Transverse colon (tissue), 4 donors: ENCODE measurements at regions not wholly inside any gene's neighbourhood (a gene's known extent, or its start where the extent isn't known, plus 50 kb on each side); places are given as distances from the start of the nearest gene placed in this dataset.

ENCODE experiments used
- DNase-seq: peaks from one replicate; pipeline ENCODE4 v3.0.0-alpha.2; 2019
- H3K27ac ChIP-seq, 4 donors: fragments of 200-600 bp; sonication (generic); 2 replicates each; pipeline ENCODE4 v1.5.1; 2016 to 2018; ENCODE audit warnings: inconsistent platforms in 4 of 4
- H3K27me3 ChIP-seq: fragments of 200-600 bp; sonication (generic); 2 replicates; pipeline ENCODE4 v1.5.1; 2017; ENCODE audit warnings: inconsistent platforms
- H3K36me3 ChIP-seq, 4 donors: fragments of 200-600 bp; sonication (generic); 2 replicates each; pipeline ENCODE4 v1.5.1; 2017 to 2019; ENCODE audit warnings: inconsistent platforms in 4 of 4
- H3K4me1 ChIP-seq, 4 donors: fragments of 200-600 bp; sonication (generic); 2 replicates each; pipeline ENCODE4 v1.5.1; 2017 to 2020; ENCODE audit warnings: inconsistent platforms in 4 of 4
- H3K4me3 ChIP-seq, 4 donors: fragments of 200-600 bp; sonication (generic); 1 replicate in 1 of 4; 2 replicates in 3 of 4; pipeline versions ENCODE4 v1.5.1 to v1.6.1; 2017 to 2019; ENCODE audit warnings: inconsistent platforms in 4 of 4
- H3K9me3 ChIP-seq, 2 donors: fragments of 200-600 bp; sonication (generic); 2 replicates each; pipeline ENCODE4 v1.5.1; 2017 to 2019; ENCODE audit warnings: inconsistent platforms in 2 of 2
- EP300 ChIP-seq: sonication (generic); formaldehyde crosslinking; IDR thresholded peaks from one replicate; pipeline ENCODE4 v1.6.1; 2017; ENCODE audit warnings: antibody characterized with exemption, low read depth
- POLR2A ChIP-seq: fragments of 450-650 bp; IDR thresholded peaks from one replicate; pipeline ENCODE4 v1.6.1; 2016; ENCODE audit warnings: antibody characterized with exemption, mild to moderate bottlenecking, moderate library complexity
- POLR2AphosphoS5 ChIP-seq, 3 donors: sonication (generic); formaldehyde crosslinking; IDR thresholded peaks; one replicate each; pipeline ENCODE4 v1.6.1; 2016; ENCODE audit warnings: antibody characterized with exemption in 3 of 3
- WGBS, 2 donors: methylation state at CpG; one replicate each; pipeline ENCODE4 v1.1.5; 2018; ENCODE audit warnings: low coverage in 1 of 2; 5-methylcytosine and 5-hydroxymethylcytosine counted together
- in situ Hi-C, 4 donors: fragments of 200-750 bp; cut with MboI; loops; one replicate each; pipeline versions ENCODE4 v1.15.0 to v1.15.1; 2017; ENCODE audit warnings: low sequenced_read_pairs in 3 of 4, low pct_ligation_motif_present in 1 of 4, low pct_unique_long_range_greater_than_20kb in 1 of 4
- intact Hi-C: fragments of 100-400 bp; cut with DNase I; formaldehyde crosslinking; loops from one replicate; pipeline ENCODE4 v1.15.1; 2023; ENCODE audit warnings: low total_unique reads
- TF ChIP-seq, protein P1 (sequence below), 5 experiments: fragments of 200-600 bp in 3 of 5; fragments of 450-650 bp in 2 of 5; sonication (generic) in 3 of 5; IDR thresholded peaks; 1 replicate in 2 of 5; 2 replicates in 3 of 5; pipeline ENCODE4 v1.5.1; 2016 to 2017; ENCODE audit warnings: antibody characterized with exemption in 5 of 5, inconsistent platforms in 3 of 5, mild to moderate bottlenecking in 2 of 5, moderate library complexity in 1 of 5

DNA sequence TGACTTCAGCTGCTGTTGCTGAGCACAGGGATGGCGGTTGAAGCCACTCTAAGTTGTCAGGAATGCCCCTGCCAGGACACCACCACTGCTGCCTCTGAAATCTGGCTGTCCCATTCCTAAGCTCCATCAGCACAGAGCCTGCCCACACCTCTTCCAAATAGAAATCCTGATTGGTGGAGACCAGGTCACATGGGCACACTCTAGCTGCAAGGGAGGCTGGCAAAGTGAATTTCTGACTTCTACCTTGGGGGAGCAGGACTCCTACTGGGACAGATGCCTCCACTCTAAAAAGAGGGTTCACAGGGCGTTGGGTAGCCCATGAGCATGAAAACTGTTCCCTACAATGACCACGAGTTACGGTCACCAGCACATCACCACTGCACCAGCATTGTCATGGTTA, 83.8 kb upstream of the TARDBP start:
- H3K4me3 ChIP-seq, result no peak overlapping the region
- no peaks in the 10 kb centered on the region for H3K27me3 ChIP-seq
- no peak overlapping the region for H3K27ac ChIP-seq
- TF ChIP-seq POLR2A, result no peak
- TF ChIP-seq, protein P1, sequence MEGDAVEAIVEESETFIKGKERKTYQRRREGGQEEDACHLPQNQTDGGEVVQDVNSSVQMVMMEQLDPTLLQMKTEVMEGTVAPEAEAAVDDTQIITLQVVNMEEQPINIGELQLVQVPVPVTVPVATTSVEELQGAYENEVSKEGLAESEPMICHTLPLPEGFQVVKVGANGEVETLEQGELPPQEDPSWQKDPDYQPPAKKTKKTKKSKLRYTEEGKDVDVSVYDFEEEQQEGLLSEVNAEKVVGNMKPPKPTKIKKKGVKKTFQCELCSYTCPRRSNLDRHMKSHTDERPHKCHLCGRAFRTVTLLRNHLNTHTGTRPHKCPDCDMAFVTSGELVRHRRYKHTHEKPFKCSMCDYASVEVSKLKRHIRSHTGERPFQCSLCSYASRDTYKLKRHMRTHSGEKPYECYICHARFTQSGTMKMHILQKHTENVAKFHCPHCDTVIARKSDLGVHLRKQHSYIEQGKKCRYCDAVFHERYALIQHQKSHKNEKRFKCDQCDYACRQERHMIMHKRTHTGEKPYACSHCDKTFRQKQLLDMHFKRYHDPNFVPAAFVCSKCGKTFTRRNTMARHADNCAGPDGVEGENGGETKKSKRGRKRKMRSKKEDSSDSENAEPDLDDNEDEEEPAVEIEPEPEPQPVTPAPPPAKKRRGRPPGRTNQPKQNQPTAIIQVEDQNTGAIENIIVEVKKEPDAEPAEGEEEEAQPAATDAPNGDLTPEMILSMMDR (IDR thresholded peaks at IDR 0.05), result no peak
- TF ChIP-seq POLR2AphosphoS5 (IDR thresholded peaks at IDR 0.05), result no peak
- TF ChIP-seq EP300, result no peak
- H3K36me3 ChIP-seq, result no peaks in the 10 kb centered on the region
- DNase-seq, result no peak
- intact Hi-C loops, result no loop called here
- H3K4me1 ChIP-seq, result no peaks in the 10 kb centered on the region
- in situ Hi-C loops, result no loop called here
- WGBS, 2 donors, result 89% methylated on average over 4 of the region's 4 CpGs; no CpG with 5 or more reads in 1 of the 2 donors
- H3K9me3 ChIP-seq, result peaks cover 0 to 7% of the 10 kb centered on the region in 2 donors

- H3K4me1 ChIP-seq, result peaks cover 0 to 12% (median 3%) of the 10 kb centered on the region in 4 donors
- intact Hi-C loops, result no loop called here
- H3K27me3 ChIP-seq, result no peaks in the 10 kb centered on the region
- TF ChIP-seq POLR2A (no peak), POLR2AphosphoS5 (IDR thresholded peaks at IDR 0.05) (no peak), EP300 (no peak)
- TF ChIP-seq, protein P1 (IDR thresholded peaks at IDR 0.05), result no peak
- H3K36me3 ChIP-seq, result no peaks in the 10 kb centered on the region
- DNase-seq, result no peak
- in situ Hi-C loops, result loop anchor here in 1 of 4 donors (10.0 kb wide), 1 partner anchor 417 kb away; no protein-coding TSS in a partner anchor
- H3K9me3 ChIP-seq, result peaks cover 0 to 7% of the 10 kb centered on the region in 2 donors
- no peak overlapping the region for H3K27ac ChIP-seq
- WGBS, 2 donors, result 76 to 80% methylated on average over 5 to 6 of the region's 6 CpGs
- no peak overlapping the region for H3K4me3 ChIP-seq
Observed at GRCh38 chr1:10932088-10932487, 80.4 kb upstream of the TARDBP start.

- no peak for DNase-seq
- WGBS, 2 donors, result 41 to 65% methylated on average over 4 to 12 of the region's 12 CpGs
Observed at GRCh38 chr1:10934150-10934818, 78.2 kb upstream of the TARDBP start.

DNA sequence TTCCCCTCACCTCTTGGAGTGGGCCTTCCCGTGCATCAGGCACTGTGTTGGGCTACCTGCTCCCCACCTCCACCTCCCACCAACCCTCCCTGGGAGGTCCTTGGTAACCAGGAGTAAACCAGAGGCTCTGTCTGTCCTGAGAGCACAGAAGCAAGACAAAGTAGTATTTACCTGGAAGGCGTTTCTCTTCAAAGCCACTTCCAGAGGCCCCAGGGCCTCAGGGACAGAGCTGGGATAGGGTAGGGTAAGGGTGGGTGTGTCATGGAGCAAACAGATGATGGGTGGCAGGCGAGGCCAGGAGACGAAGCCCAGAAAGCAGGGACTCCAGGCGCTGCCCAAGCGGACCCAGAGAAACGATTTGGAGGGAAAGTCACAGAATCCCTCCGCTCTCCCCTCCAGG, 77.2 kb upstream of the TARDBP start:
- in situ Hi-C loops, result loop anchor here in 1 of 4 donors (10.0 kb wide), 1 partner anchor 420 kb away; no protein-coding TSS in a partner anchor
- TF ChIP-seq, protein P1 (IDR thresholded peaks at IDR 0.05), result no peak
- TF ChIP-seq EP300 (no peak), POLR2A (no peak), POLR2AphosphoS5 (IDR thresholded peaks at IDR 0.05) (no peak)
- peaks cover 0 to 18% (median 3%) of the 10 kb centered on the region in 4 donors for H3K4me1 ChIP-seq
- H3K36me3 ChIP-seq, result no peaks in the 10 kb centered on the region
- 48 to 73% methylated on average over 5 to 8 of the region's 8 CpGs for WGBS, 2 donors
- H3K4me3 ChIP-seq, result no peak overlapping the region
- no peak overlapping the region for H3K27ac ChIP-seq
- H3K9me3 ChIP-seq, result no peaks in the 10 kb centered on the region
- intact Hi-C loops, result no loop called here
- no peaks in the 10 kb centered on the region for H3K27me3 ChIP-seq
- peak; percentile 37 for DNase-seq

More at GRCh38 chr1:10934150-10934818, 78.2 kb upstream of the TARDBP start:
- H3K36me3 ChIP-seq, result no peaks in the 10 kb centered on the region
- no peaks in the 10 kb centered on the region for H3K9me3 ChIP-seq
- TF ChIP-seq, protein P1 (IDR thresholded peaks at IDR 0.05), result no peak
- TF ChIP-seq POLR2AphosphoS5 (IDR thresholded peaks at IDR 0.05) (no peak), EP300 (no peak), POLR2A (no peak)
- peaks cover 0 to 12% (median 3%) of the 10 kb centered on the region in 4 donors for H3K4me1 ChIP-seq
- no peak overlapping the region for H3K27ac ChIP-seq
- H3K4me3 ChIP-seq, result no peak overlapping the region
- no peaks in the 10 kb centered on the region for H3K27me3 ChIP-seq
- in situ Hi-C loops, result loop anchor here in 1 of 4 donors (10.0 kb wide), 1 partner anchor 419 kb away; no protein-coding TSS in a partner anchor
- intact Hi-C loops, result no loop called here
